Smooth muscle cell (in vitro differentiated cells): ENCODE measurements at regions not wholly inside any gene's neighbourhood (a gene's known extent, or its start where the extent isn't known, plus 50 kb on each side); places are given as distances from the start of the nearest gene placed in this dataset.

ENCODE experiments used
- DNase-seq: peaks from one replicate; lab custom pipeline; 2025; ENCODE audit not compliant: unreplicated experiment; lab: John Stamatoyannopoulos, UW
- H2AFZ ChIP-seq: fragments of 200-600 bp; sonication (generic); 2 replicates; pipeline ENCODE4 v1.6.0; 2016; ENCODE audit warnings: antibody characterized with exemption, low read depth, mild to moderate bottlenecking
- H3F3A ChIP-seq: fragments of 200-600 bp; sonication (generic); 2 replicates; pipeline ENCODE4 v1.6.0; 2017; ENCODE audit warnings: antibody characterized with exemption, low read depth
- H3K27ac ChIP-seq: fragments of 200-600 bp; sonication (generic); 2 replicates; pipeline ENCODE4 v1.5.1; 2016; ENCODE audit warnings: low read depth, mild to moderate bottlenecking
- H3K27me3 ChIP-seq: fragments of 200-600 bp; sonication (generic); 2 replicates; pipeline ENCODE4 v1.6.1; 2016; ENCODE audit warnings: low read depth, mild to moderate bottlenecking
- H3K36me3 ChIP-seq: fragments of 200-600 bp; sonication (generic); 2 replicates; pipeline ENCODE4 v1.5.1; 2016; ENCODE audit warnings: low read depth
- H3K4me1 ChIP-seq: fragments of 200-600 bp; sonication (generic); 2 replicates; pipeline ENCODE4 v1.5.1; 2016; ENCODE audit warnings: low read depth
- H3K4me2 ChIP-seq: fragments of 200-600 bp; sonication (generic); 2 replicates; pipeline ENCODE4 v1.6.0; 2016; ENCODE audit warnings: mild to moderate bottlenecking
- H3K4me3 ChIP-seq: fragments of 200-600 bp; sonication (generic); 2 replicates; pipeline ENCODE4 v1.5.1; 2016; ENCODE audit warnings: mild to moderate bottlenecking
- H3K79me2 ChIP-seq: fragments of 200-600 bp; sonication (generic); 2 replicates; pipeline ENCODE4 v1.6.0; 2016; ENCODE audit warnings: low read depth, mild to moderate bottlenecking
- H3K9ac ChIP-seq: fragments of 200-600 bp; sonication (generic); 2 replicates; pipeline ENCODE4 v1.6.0; 2016; ENCODE audit warnings: low read depth
- H3K9me3 ChIP-seq: fragments of 200-600 bp; sonication (generic); replicated peaks from 2 replicates; pipeline ENCODE4 v1.5.1; 2016; ENCODE audit warnings: low read depth
- H4K20me1 ChIP-seq: fragments of 200-600 bp; sonication (generic); 2 replicates; pipeline ENCODE4 v1.6.0; 2016; ENCODE audit warnings: low read depth
- WGBS: methylation state at CpG from one replicate; pipeline ENCODE4 v1.1.7; 2016; ENCODE audit warnings: low lambda C conversion rate; 5-methylcytosine and 5-hydroxymethylcytosine counted together
- TF ChIP-seq, protein P1 (sequence below): fragments of 200-600 bp; sonication (generic); IDR thresholded peaks from 2 replicates; pipeline ENCODE4 v1.5.1; 2017; ENCODE audit warnings: borderline replicate concordance, mild to moderate bottlenecking, antibody characterized with exemption; ENCODE audit not compliant: insufficient read depth, poor library complexity, severe bottlenecking

DNA sequence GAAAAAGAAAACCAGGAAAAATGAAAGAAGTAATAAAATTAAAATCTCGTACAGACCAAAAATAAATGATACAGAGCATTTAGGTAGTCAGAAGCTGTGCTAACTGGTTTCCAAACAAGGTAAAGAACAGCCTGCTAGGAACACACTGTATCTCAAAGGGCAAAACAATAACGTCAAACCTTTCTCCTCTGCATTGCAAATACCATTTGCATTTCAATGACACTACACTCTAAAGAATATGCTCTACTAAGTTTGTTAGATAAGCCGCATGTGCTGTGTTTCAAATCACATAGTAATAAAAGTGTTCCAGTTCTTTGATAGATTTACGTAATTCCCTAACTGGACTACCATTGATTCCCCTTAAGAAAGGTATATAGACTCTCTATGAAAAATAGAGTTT lies 648.8 kb downstream of the PLA2G4A start:
- no peak for DNase-seq
- H3K27me3 ChIP-seq = no peaks in the 10 kb centered on the region
- H2AFZ ChIP-seq = peak overlapping the region; percentile 23
- H3K9ac ChIP-seq = no peak overlapping the region
- H3K36me3 ChIP-seq = no peaks in the 10 kb centered on the region
- no peaks in the 10 kb centered on the region for H3K79me2 ChIP-seq
- no peak overlapping the region for H3K27ac ChIP-seq
- no peaks in the 10 kb centered on the region for H3K9me3 ChIP-seq
- TF ChIP-seq, protein P1, sequence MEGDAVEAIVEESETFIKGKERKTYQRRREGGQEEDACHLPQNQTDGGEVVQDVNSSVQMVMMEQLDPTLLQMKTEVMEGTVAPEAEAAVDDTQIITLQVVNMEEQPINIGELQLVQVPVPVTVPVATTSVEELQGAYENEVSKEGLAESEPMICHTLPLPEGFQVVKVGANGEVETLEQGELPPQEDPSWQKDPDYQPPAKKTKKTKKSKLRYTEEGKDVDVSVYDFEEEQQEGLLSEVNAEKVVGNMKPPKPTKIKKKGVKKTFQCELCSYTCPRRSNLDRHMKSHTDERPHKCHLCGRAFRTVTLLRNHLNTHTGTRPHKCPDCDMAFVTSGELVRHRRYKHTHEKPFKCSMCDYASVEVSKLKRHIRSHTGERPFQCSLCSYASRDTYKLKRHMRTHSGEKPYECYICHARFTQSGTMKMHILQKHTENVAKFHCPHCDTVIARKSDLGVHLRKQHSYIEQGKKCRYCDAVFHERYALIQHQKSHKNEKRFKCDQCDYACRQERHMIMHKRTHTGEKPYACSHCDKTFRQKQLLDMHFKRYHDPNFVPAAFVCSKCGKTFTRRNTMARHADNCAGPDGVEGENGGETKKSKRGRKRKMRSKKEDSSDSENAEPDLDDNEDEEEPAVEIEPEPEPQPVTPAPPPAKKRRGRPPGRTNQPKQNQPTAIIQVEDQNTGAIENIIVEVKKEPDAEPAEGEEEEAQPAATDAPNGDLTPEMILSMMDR = no peak
- H4K20me1 ChIP-seq = no peaks in the 10 kb centered on the region
- no peak overlapping the region for H3K4me2 ChIP-seq
- H3K4me3 ChIP-seq = no peak overlapping the region
- WGBS = 76% methylated on average over 4 of the region's 4 CpGs
- H3F3A ChIP-seq = no peaks in the 10 kb centered on the region
- no peaks in the 10 kb centered on the region for H3K4me1 ChIP-seq

GRCh38 chr1:187481581-187482148 lies 652.9 kb downstream of the PLA2G4A start:
- TF ChIP-seq, protein P1 = no peak
- H3K27me3 ChIP-seq = no peaks in the 10 kb centered on the region
- WGBS = 78% methylated on average over 10 of the region's 10 CpGs
- H3K9me3 ChIP-seq = no peaks in the 10 kb centered on the region
- H3K79me2 ChIP-seq = no peaks in the 10 kb centered on the region
- no peak overlapping the region for H3K4me3 ChIP-seq
- H4K20me1 ChIP-seq = no peaks in the 10 kb centered on the region
- peak overlapping the region; percentile 19 for H2AFZ ChIP-seq
- no peak overlapping the region for H3K27ac ChIP-seq
- no peak overlapping the region for H3K9ac ChIP-seq
- H3F3A ChIP-seq = no peaks in the 10 kb centered on the region
- no peaks in the 10 kb centered on the region for H3K4me1 ChIP-seq
- no peak for DNase-seq
- H3K36me3 ChIP-seq = no peaks in the 10 kb centered on the region
- H3K4me2 ChIP-seq = no peak overlapping the region

GRCh38 chr1:187490266-187490665 lies 661.5 kb downstream of the PLA2G4A start:
- no peaks in the 10 kb centered on the region for H3K9me3 ChIP-seq
- H3K27me3 ChIP-seq = no peaks in the 10 kb centered on the region
- H3K4me3 ChIP-seq = no peak overlapping the region
- H3K4me2 ChIP-seq = no peak overlapping the region
- H3F3A ChIP-seq = no peaks in the 10 kb centered on the region
- H3K36me3 ChIP-seq = no peaks in the 10 kb centered on the region
- H3K79me2 ChIP-seq = no peaks in the 10 kb centered on the region
- no peaks in the 10 kb centered on the region for H3K4me1 ChIP-seq
- no peak overlapping the region for H2AFZ ChIP-seq
- H3K9ac ChIP-seq = no peak overlapping the region
- no peaks in the 10 kb centered on the region for H4K20me1 ChIP-seq
- TF ChIP-seq, protein P1 = no peak
- H3K27ac ChIP-seq = no peak overlapping the region
- WGBS = 86% methylated on average over 3 of the region's 3 CpGs
- DNase-seq = no peak

DNA sequence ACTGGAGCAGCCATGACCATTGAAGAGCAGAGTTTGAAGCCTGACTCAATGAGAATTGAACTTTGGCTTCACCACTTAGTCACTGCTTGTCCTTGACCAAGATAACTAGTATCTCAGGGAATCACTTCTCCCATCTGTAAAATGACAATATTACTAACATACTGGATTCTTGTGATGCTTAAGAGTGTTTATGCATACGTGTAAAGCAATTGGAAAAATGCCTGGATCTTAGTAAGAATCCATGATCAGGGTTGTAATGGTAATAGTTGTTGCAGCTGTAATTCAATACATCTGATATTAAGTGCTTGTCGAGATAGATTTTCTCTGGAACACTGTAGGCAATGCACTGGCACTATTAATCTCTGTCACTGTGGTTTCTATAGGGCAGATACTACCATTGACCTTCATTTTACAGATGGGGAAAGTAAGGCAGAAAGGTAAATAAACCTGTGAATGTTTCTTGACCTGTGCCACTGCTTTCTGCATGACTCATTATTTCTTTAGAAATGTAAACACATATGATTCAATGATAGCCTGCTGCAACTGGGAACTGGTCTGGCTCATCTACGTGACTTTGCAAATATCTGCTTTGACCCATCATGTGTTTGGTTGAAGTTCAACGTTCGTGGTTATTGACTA lies 662.5 kb downstream of the PLA2G4A start:
- no peaks in the 10 kb centered on the region for H4K20me1 ChIP-seq
- no peaks in the 10 kb centered on the region for H3K9me3 ChIP-seq
- no peak overlapping the region for H2AFZ ChIP-seq
- H3K79me2 ChIP-seq = no peaks in the 10 kb centered on the region
- H3F3A ChIP-seq = no peaks in the 10 kb centered on the region
- H3K4me3 ChIP-seq = no peak overlapping the region
- no peak overlapping the region for H3K4me2 ChIP-seq
- H3K36me3 ChIP-seq = no peaks in the 10 kb centered on the region
- H3K27me3 ChIP-seq = no peaks in the 10 kb centered on the region
- no peak overlapping the region for H3K9ac ChIP-seq
- TF ChIP-seq, protein P1 = no peak
- H3K4me1 ChIP-seq = no peaks in the 10 kb centered on the region
- no peak for DNase-seq
- H3K27ac ChIP-seq = no peak overlapping the region
- WGBS = 66% methylated on average over 5 of the region's 5 CpGs
